A673 (cell line): ENCODE measurements at regions not wholly inside any gene's neighbourhood (a gene's known extent, or its start where the extent isn't known, plus 50 kb on each side); places are given as distances from the start of the nearest gene placed in this dataset.

ENCODE experiments used
- EZH2 ChIP-seq: fragments of 200-600 bp; sonication (generic); IDR thresholded peaks from 2 replicates; pipeline ENCODE4 v1.6.1; 2017; ENCODE audit warnings: borderline replicate concordance, low read depth, mild to moderate bottlenecking, mixed read lengths, antibody characterized with exemption, low read length; ENCODE audit not compliant: poor library complexity, severe bottlenecking
- TF ChIP-seq, protein P1 (sequence below): fragments of 300-800, 200-600 bp; sonication (generic); conservative IDR thresholded peaks from 2 replicates; pipeline ENCODE4 v1.5.1; 2017; ENCODE audit warnings: low read depth, mild to moderate bottlenecking, antibody characterized with exemption, low read length, moderate library complexity, mixed read lengths

DNA sequence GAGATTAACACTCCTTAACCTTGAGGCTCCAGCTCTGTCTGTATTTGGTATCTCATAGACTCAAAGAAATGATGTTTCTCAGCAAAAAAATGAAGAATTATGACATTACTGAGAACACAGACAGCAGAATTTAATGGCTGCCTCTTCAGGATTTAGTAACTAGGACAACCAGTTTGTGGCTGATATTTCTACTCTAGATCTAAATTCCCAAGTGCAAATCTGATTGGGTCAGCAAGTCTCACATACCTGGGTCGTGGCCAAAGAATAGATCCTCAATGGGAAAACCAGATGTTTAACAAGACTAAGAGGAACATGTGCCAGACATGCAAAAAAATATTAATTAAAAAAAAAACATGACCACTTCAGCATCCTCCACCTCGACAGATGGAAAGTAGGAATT lies 608.9 kb downstream of the DTWD2 start:
- TF ChIP-seq, protein P1, sequence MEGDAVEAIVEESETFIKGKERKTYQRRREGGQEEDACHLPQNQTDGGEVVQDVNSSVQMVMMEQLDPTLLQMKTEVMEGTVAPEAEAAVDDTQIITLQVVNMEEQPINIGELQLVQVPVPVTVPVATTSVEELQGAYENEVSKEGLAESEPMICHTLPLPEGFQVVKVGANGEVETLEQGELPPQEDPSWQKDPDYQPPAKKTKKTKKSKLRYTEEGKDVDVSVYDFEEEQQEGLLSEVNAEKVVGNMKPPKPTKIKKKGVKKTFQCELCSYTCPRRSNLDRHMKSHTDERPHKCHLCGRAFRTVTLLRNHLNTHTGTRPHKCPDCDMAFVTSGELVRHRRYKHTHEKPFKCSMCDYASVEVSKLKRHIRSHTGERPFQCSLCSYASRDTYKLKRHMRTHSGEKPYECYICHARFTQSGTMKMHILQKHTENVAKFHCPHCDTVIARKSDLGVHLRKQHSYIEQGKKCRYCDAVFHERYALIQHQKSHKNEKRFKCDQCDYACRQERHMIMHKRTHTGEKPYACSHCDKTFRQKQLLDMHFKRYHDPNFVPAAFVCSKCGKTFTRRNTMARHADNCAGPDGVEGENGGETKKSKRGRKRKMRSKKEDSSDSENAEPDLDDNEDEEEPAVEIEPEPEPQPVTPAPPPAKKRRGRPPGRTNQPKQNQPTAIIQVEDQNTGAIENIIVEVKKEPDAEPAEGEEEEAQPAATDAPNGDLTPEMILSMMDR = no peak
- TF ChIP-seq EZH2 = no peak
